H9 (cell line): ENCODE measurements at regions not wholly inside any gene's neighbourhood (a gene's known extent, or its start where the extent isn't known, plus 50 kb on each side); places are given as distances from the start of the nearest gene placed in this dataset.
A peak's percentile ranks its signal among the peaks of the same experiment; 100 is the strongest.

Source experiments
- DNase-seq: peaks from one replicate; pipeline ENCODE4 v3.0.0-alpha.2; 2017
- H2AFZ ChIP-seq: one replicate; pipeline ENCODE4 v1.6.1; 2013; ENCODE audit warnings: mild to moderate bottlenecking, low read length, control low read depth, moderate library complexity
- H2AK5ac ChIP-seq: 2 replicates; pipeline ENCODE4 v1.6.1; 2013; ENCODE audit warnings: low read length, control low read depth, mixed read lengths; ENCODE audit not compliant: insufficient read length
- H2BK120ac ChIP-seq: one replicate; pipeline ENCODE4 v1.6.1; 2013; ENCODE audit warnings: low read depth, mild to moderate bottlenecking, low read length, control low read depth, inconsistent platforms; ENCODE audit not compliant: poor library complexity, severe bottlenecking
- H2BK12ac ChIP-seq: 2 replicates; pipeline ENCODE4 v1.6.1; 2013; ENCODE audit warnings: low read length, control low read depth, mixed read lengths, low read depth; ENCODE audit not compliant: insufficient read length
- H2BK15ac ChIP-seq: 2 replicates; pipeline ENCODE4 v1.6.1; 2013; ENCODE audit warnings: low read depth, low read length, control low read depth
- H2BK20ac ChIP-seq: one replicate; pipeline ENCODE4 v1.6.1; 2013; ENCODE audit warnings: low read depth, mild to moderate bottlenecking, low read length, control low read depth, inconsistent platforms; ENCODE audit not compliant: poor library complexity, severe bottlenecking
- H2BK5ac ChIP-seq: 2 replicates; pipeline ENCODE4 v1.6.1; 2013; ENCODE audit warnings: low read length, control low read depth, mixed read lengths; ENCODE audit not compliant: insufficient read length
- H3K14ac ChIP-seq: 2 replicates; pipeline ENCODE4 v1.6.1; 2013; ENCODE audit warnings: low read length, control low read depth; ENCODE audit not compliant: insufficient read depth
- H3K18ac ChIP-seq: 2 replicates; pipeline ENCODE4 v1.6.1; 2013; ENCODE audit warnings: low read depth, mild to moderate bottlenecking, mixed read lengths, low read length, control low read depth; ENCODE audit not compliant: insufficient read length
- H3K23ac ChIP-seq: 2 replicates; pipeline ENCODE4 v1.6.1; 2013; ENCODE audit warnings: low read length, control low read depth, mixed read lengths, low read depth; ENCODE audit not compliant: insufficient read length
- H3K23me2 ChIP-seq: 2 replicates; pipeline ENCODE4 v1.6.1; 2013; ENCODE audit warnings: low read depth, mild to moderate bottlenecking, mixed read lengths, low read length, control low read depth; ENCODE audit not compliant: insufficient read length, poor library complexity, severe bottlenecking
- H3K27ac ChIP-seq: 2 replicates; pipeline ENCODE4 v1.5.1; 2013; ENCODE audit warnings: low read length, control low read depth, mixed read lengths, low read depth; ENCODE audit not compliant: insufficient read length
- H3K27me3 ChIP-seq: 2 replicates; pipeline ENCODE4 v1.6.1; 2013; ENCODE audit warnings: low read length, control low read depth, inconsistent platforms; ENCODE audit not compliant: insufficient read depth
- H3K4ac ChIP-seq: 2 replicates; pipeline ENCODE4 v1.6.1; 2013; ENCODE audit warnings: low read depth, mild to moderate bottlenecking, control low read depth, inconsistent platforms, low read length, moderate library complexity
- H3K4me1 ChIP-seq: 2 replicates; pipeline ENCODE4 v1.6.1; 2013; ENCODE audit warnings: low read length, control low read depth, inconsistent platforms; ENCODE audit not compliant: insufficient read depth
- H3K4me2 ChIP-seq: 2 replicates; pipeline ENCODE4 v1.6.1; 2013; ENCODE audit warnings: low read length, control low read depth, mixed read lengths; ENCODE audit not compliant: insufficient read length, insufficient read depth
- H3K56ac ChIP-seq: 2 replicates; pipeline ENCODE4 v1.6.1; 2013; ENCODE audit warnings: low read depth, mild to moderate bottlenecking, mixed read lengths, low read length, control low read depth; ENCODE audit not compliant: insufficient read length
- H3K79me1 ChIP-seq: 2 replicates; pipeline ENCODE4 v1.6.1; 2013; ENCODE audit warnings: low read depth, mild to moderate bottlenecking, moderate library complexity, low read length, control low read depth, inconsistent platforms; ENCODE audit not compliant: insufficient read depth, poor library complexity, severe bottlenecking
- H3K79me2 ChIP-seq: 2 replicates; pipeline ENCODE4 v1.6.1; 2013; ENCODE audit warnings: low read length, control low read depth, inconsistent platforms; ENCODE audit not compliant: insufficient read depth
- H3K9ac ChIP-seq: 2 replicates; pipeline ENCODE4 v1.6.1; 2013; ENCODE audit warnings: low read length, control low read depth, mixed read lengths; ENCODE audit not compliant: insufficient read length; ENCODE audit errors: extremely low read depth
- H3K9me3 ChIP-seq: one replicate; pipeline ENCODE4 v1.6.1; 2013; ENCODE audit warnings: low read depth, low read length, inconsistent platforms; ENCODE audit not compliant: control insufficient read depth
- H3T11ph ChIP-seq: one replicate; pipeline ENCODE4 v1.6.1; 2013; ENCODE audit warnings: mild to moderate bottlenecking, low read length, control low read depth, inconsistent platforms
- H4K20me1 ChIP-seq: one replicate; pipeline ENCODE4 v1.6.1; 2013; ENCODE audit not compliant: control insufficient read depth, insufficient read length, insufficient read depth
- H4K5ac ChIP-seq: 2 replicates; pipeline ENCODE4 v1.6.1; 2013; ENCODE audit warnings: low read depth, mild to moderate bottlenecking, mixed read lengths, low read length, control low read depth; ENCODE audit not compliant: insufficient read length
- H4K8ac ChIP-seq: replicated peaks from 2 replicates; pipeline ENCODE4 v1.6.1; 2013; ENCODE audit warnings: low read length, control low read depth, mixed read lengths, low read depth; ENCODE audit not compliant: insufficient read length
- H4K91ac ChIP-seq: 2 replicates; pipeline ENCODE4 v1.6.1; 2013; ENCODE audit warnings: low read depth, mild to moderate bottlenecking, moderate library complexity, mixed read lengths, low read length, control low read depth; ENCODE audit not compliant: insufficient read length
- H3K27ac Mint-ChIP-seq, 3 experiments: 2 replicates in 2 of 3; 3 replicates in 1 of 3; pipeline ENCODE4 v1.8.0; 2020 to 2021; ENCODE audit warnings: mixed read lengths in 3 of 3, mild to moderate bottlenecking in 1 of 3, moderate library complexity in 1 of 3
- H3K27me3 Mint-ChIP-seq: 2 replicates; pipeline ENCODE4 v1.8.0; 2021; ENCODE audit warnings: low read depth, mild to moderate bottlenecking, moderate library complexity, mixed read lengths
- H3K36me3 Mint-ChIP-seq, 3 experiments: 2 replicates in 2 of 3; 3 replicates in 1 of 3; pipeline ENCODE4 v1.8.0; 2020 to 2021; ENCODE audit warnings: low read depth in 3 of 3, mixed read lengths in 3 of 3; ENCODE audit not compliant: insufficient read depth in 1 of 3
- H3K4me1 Mint-ChIP-seq, 2 experiments: 2 replicates each; pipeline ENCODE4 v1.8.0; 2020; ENCODE audit warnings: mixed read lengths in 2 of 2
- H3K4me3 Mint-ChIP-seq, 2 experiments: 2 replicates in 1 of 2; 3 replicates in 1 of 2; pipeline ENCODE4 v1.8.0; 2020 to 2021; ENCODE audit warnings: mild to moderate bottlenecking in 2 of 2, mixed read lengths in 2 of 2, moderate library complexity in 1 of 2
- H3K9me3 Mint-ChIP-seq, 2 experiments: 2 replicates in 1 of 2; 3 replicates in 1 of 2; pipeline ENCODE4 v1.8.0; 2020; ENCODE audit warnings: mild to moderate bottlenecking in 2 of 2, mixed read lengths in 2 of 2, moderate library complexity in 1 of 2
- CTCF ChIP-seq: fragments of 200-600 bp; sonication (generic); conservative IDR thresholded peaks from 3 replicates; pipeline ENCODE4 v1.8.0; 2021; ENCODE audit warnings: antibody characterized with exemption, mild to moderate bottlenecking
- WGBS: extraction: QIAGEN DNeasy Blood & Tissue Kit; methylation state at CpG from one replicate; pipeline ENCODE4 v1.1.7; 2013; ENCODE audit warnings: missing lambda C conversion rate, low lambda C conversion rate, mixed read lengths; ENCODE audit not compliant: insufficient read length; ENCODE audit errors: extremely low coverage; 5-methylcytosine and 5-hydroxymethylcytosine counted together

- H3K27ac Mint-ChIP-seq = no peak overlapping the region
- no peaks in the 10 kb centered on the region for H3K36me3 Mint-ChIP-seq
These were observed 71.9 kb upstream of the KLHL29 start for GRCh38 chr2:23312996-23313606.

More at GRCh38 chr2:23312996-23313606, 71.9 kb upstream of the KLHL29 start:
- H4K20me1 ChIP-seq = no peaks in the 10 kb centered on the region
- DNase-seq = peak; percentile 82
- no peak overlapping the region for H3K4ac ChIP-seq
- no peak overlapping the region for H2BK15ac ChIP-seq
- H3K18ac ChIP-seq = no peak overlapping the region
- H3K14ac ChIP-seq = no peak overlapping the region
- no peak overlapping the region for H2AK5ac ChIP-seq
- no peaks in the 10 kb centered on the region for H3K9me3 Mint-ChIP-seq
- no peak overlapping the region for H3K4me3 Mint-ChIP-seq
- WGBS = no CpG with 5 or more reads among the region's 10 CpGs
- no peaks in the 10 kb centered on the region for H3K79me1 ChIP-seq
- H2BK12ac ChIP-seq = no peak overlapping the region
- peaks cover 0 to 7% of the 10 kb centered on the region in 2 experiments; a peak in 1 of 4 replicates for H3K4me1 Mint-ChIP-seq
- peaks cover 13% of the 10 kb centered on the region for H3K27me3 Mint-ChIP-seq
- H3K27me3 ChIP-seq = no peaks in the 10 kb centered on the region
- no peak overlapping the region for H4K5ac ChIP-seq
- H3K23me2 ChIP-seq = no peaks in the 10 kb centered on the region
- no peak overlapping the region for H3K56ac ChIP-seq
- H3K9me3 ChIP-seq = no peaks in the 10 kb centered on the region
- no peak overlapping the region for H4K8ac ChIP-seq
- H3K9ac ChIP-seq = no peak overlapping the region
- no peak overlapping the region for H2BK5ac ChIP-seq
- H3K79me2 ChIP-seq = no peaks in the 10 kb centered on the region
- H3K4me1 ChIP-seq = no peaks in the 10 kb centered on the region
- H3K4me2 ChIP-seq = no peak overlapping the region
- no peak overlapping the region for H3K27ac ChIP-seq
- H2BK20ac ChIP-seq = no peak overlapping the region
- H3T11ph ChIP-seq = no peak overlapping the region
- peak; percentile 95 for TF ChIP-seq CTCF
- no peak overlapping the region for H2BK120ac ChIP-seq
- no peak overlapping the region for H3K23ac ChIP-seq
- no peak overlapping the region for H2AFZ ChIP-seq
- H4K91ac ChIP-seq = no peak overlapping the region
